HG03175 (cell line): ENCODE measurements at regions not wholly inside any gene's neighbourhood (a gene's known extent, or its start where the extent isn't known, plus 50 kb on each side); places are given as distances from the start of the nearest gene placed in this dataset.
A peak's percentile ranks its signal among the peaks of the same experiment; 100 is the strongest.
"Not testable (repeated sequence)": the region's sequence is repeated elsewhere in the genome, so short reads cannot be mapped to it uniquely, and the experiment has no call there.

Source experiments
- ATAC-seq: cut with Tn5 transposase; IDR thresholded peaks from one replicate; pipeline ENCODE4 v1.9.1; 2021; ENCODE audit warnings: mild to moderate bottlenecking, moderate library complexity; ENCODE audit not compliant: unreplicated experiment

- no peak for ATAC-seq
These were observed 933.6 kb upstream of the SLC39A10 start for GRCh38 chr2:194723446-194723845.

GRCh38 chr2:194721227-194721626 lies 935.8 kb upstream of the SLC39A10 start:
- no peak for ATAC-seq

GRCh38 chr2:194720462-194720861 lies 936.6 kb upstream of the SLC39A10 start:
- no peak for ATAC-seq

- ATAC-seq, result no peak
These were observed 938.1 kb upstream of the SLC39A10 start for GRCh38 chr2:194718881-194719280.

- no peak for ATAC-seq
These were observed 942.5 kb upstream of the SLC39A10 start for GRCh38 chr2:194714541-194714940.

GRCh38 chr2:194709840-194710239 lies 947.2 kb upstream of the SLC39A10 start:
- ATAC-seq, result no peak

- no peak for ATAC-seq
These were observed 950.8 kb upstream of the SLC39A10 start for GRCh38 chr2:194706179-194706578.

- ATAC-seq, result no peak
These were observed 951.6 kb upstream of the SLC39A10 start for GRCh38 chr2:194705398-194705797.

GRCh38 chr2:194700726-194701125 lies 956.3 kb upstream of the SLC39A10 start:
- no peak for ATAC-seq

- ATAC-seq, result no peak
These were observed 956.9 kb upstream of the SLC39A10 start for GRCh38 chr2:194700116-194700515.

GRCh38 chr2:194698012-194698411 lies 959.0 kb upstream of the SLC39A10 start:
- no peak for ATAC-seq

- no peak for ATAC-seq
These were observed 959.6 kb upstream of the SLC39A10 start for GRCh38 chr2:194697439-194697838.

GRCh38 chr2:194696690-194697089 lies 960.3 kb upstream of the SLC39A10 start:
- ATAC-seq, result no peak

- no peak for ATAC-seq
These were observed 970.5 kb upstream of the SLC39A10 start for GRCh38 chr2:194686569-194686968.

- ATAC-seq, result no peak
These were observed 983.0 kb upstream of the SLC39A10 start for GRCh38 chr2:194674043-194674442.

GRCh38 chr2:194672994-194673393 lies 984.0 kb upstream of the SLC39A10 start:
- ATAC-seq, result no peak

GRCh38 chr2:194661431-194661830 lies 995.6 kb upstream of the SLC39A10 start:
- ATAC-seq, result no peak

- ATAC-seq, result not testable (repeated sequence)
These were observed 1018.0 kb upstream of the SLC39A10 start for GRCh38 chr2:194639057-194639456.

GRCh38 chr2:194621945-194622344 lies 1035.1 kb upstream of the SLC39A10 start:
- ATAC-seq, result no peak

GRCh38 chr2:194619366-194619765 lies 1037.7 kb upstream of the SLC39A10 start:
- no peak for ATAC-seq

- no peak for ATAC-seq
These were observed 1038.6 kb upstream of the SLC39A10 start for GRCh38 chr2:194618432-194618831.

GRCh38 chr2:194616334-194616733 lies 1040.7 kb upstream of the SLC39A10 start:
- peak; percentile 91 for ATAC-seq

GRCh38 chr2:194610297-194610696 lies 1046.7 kb upstream of the SLC39A10 start:
- ATAC-seq, result no peak

GRCh38 chr2:194603429-194603828 lies 1053.6 kb upstream of the SLC39A10 start:
- ATAC-seq, result no peak
